Erythroblast (primary cell): ENCODE measurements at regions not wholly inside any gene's neighbourhood (a gene's known extent, or its start where the extent isn't known, plus 50 kb on each side); places are given as distances from the start of the nearest gene placed in this dataset.
"Not testable (repeated sequence)": the region's sequence is repeated elsewhere in the genome, so short reads cannot be mapped to it uniquely, and the experiment has no call there.

ENCODE experiments used
- GATA1 ChIP-seq: IDR thresholded peaks from 2 replicates; pipeline ENCODE4 v1.6.1; 2011; ENCODE audit warnings: low read depth, mild to moderate bottlenecking, control low read depth, low read length, moderate library complexity
- POLR2A ChIP-seq: IDR thresholded peaks from 2 replicates; pipeline ENCODE4 v1.6.1; 2011; ENCODE audit warnings: mild to moderate bottlenecking, low read length

DNA sequence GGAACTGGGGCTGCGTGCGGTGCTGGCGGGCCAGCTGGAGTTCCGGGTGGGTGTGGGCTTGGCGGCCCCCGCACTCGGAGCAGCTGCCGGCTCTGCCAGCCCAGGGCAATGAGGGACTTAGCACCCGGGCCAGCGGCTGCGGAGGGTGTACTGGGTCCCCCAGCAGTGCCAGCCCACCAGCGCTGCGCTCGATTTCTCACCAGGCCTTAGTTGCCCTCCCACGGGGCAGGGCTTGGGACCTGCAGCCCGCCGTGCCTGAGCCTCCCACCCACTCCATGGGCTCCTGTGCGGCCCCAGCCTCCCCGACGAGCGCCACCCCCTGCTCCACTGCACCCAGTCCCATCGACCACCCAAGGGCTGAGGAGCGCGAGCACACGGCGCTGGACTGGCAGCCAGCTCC lies 126.0 kb upstream of the SPATA12 start:
- not testable (repeated sequence) for TF ChIP-seq POLR2A, GATA1
